SW 1271 (cell line): ENCODE measurements at regions not wholly inside any gene's neighbourhood (a gene's known extent, or its start where the extent isn't known, plus 50 kb on each side); places are given as distances from the start of the nearest gene placed in this dataset.

ENCODE experiments used
- DNase-seq, 2 experiments: peaks; one replicate each; lab custom pipeline; 2025; lab: John Stamatoyannopoulos, UW

- no peak for DNase-seq
Observed at GRCh38 chr13:34750078-34750931, 191.8 kb upstream of the NBEA start.

- DNase-seq, result no peak
Observed at GRCh38 chr13:34751044-34751443, 191.0 kb upstream of the NBEA start.

- no peak for DNase-seq
Observed at GRCh38 chr13:34751492-34751891, 190.6 kb upstream of the NBEA start.

GRCh38 chr13:34752283-34752960 lies 189.6 kb upstream of the NBEA start:
- no peak for DNase-seq

GRCh38 chr13:34756136-34756535 lies 185.9 kb upstream of the NBEA start:
- no peak for DNase-seq

GRCh38 chr13:34756572-34756971 lies 185.5 kb upstream of the NBEA start:
- no peak for DNase-seq

GRCh38 chr13:34757441-34757840 lies 184.6 kb upstream of the NBEA start:
- DNase-seq, result no peak

GRCh38 chr13:34758628-34759027 lies 183.4 kb upstream of the NBEA start:
- DNase-seq, result no peak

GRCh38 chr13:34762312-34762711 lies 179.8 kb upstream of the NBEA start:
- DNase-seq, result no peak

GRCh38 chr13:34764246-34764645 lies 177.8 kb upstream of the NBEA start:
- DNase-seq, result no peak

- DNase-seq, result no peak
Observed at GRCh38 chr13:34765446-34766180, 176.5 kb upstream of the NBEA start.

GRCh38 chr13:34767778-34768177 lies 174.3 kb upstream of the NBEA start:
- no peak for DNase-seq

GRCh38 chr13:34772206-34772605 lies 169.9 kb upstream of the NBEA start:
- DNase-seq, result no peak

- DNase-seq, result no peak
Observed at GRCh38 chr13:34772881-34773280, 169.2 kb upstream of the NBEA start.

GRCh38 chr13:34776390-34776981 lies 165.6 kb upstream of the NBEA start:
- DNase-seq, result no peak

GRCh38 chr13:34777089-34777913 lies 164.8 kb upstream of the NBEA start:
- no peak for DNase-seq

GRCh38 chr13:34777914-34778303 lies 164.2 kb upstream of the NBEA start:
- no peak for DNase-seq

- DNase-seq, result no peak
Observed at GRCh38 chr13:34779171-34779570, 162.9 kb upstream of the NBEA start.

GRCh38 chr13:34793301-34793700 lies 148.8 kb upstream of the NBEA start:
- no peak for DNase-seq

GRCh38 chr13:34803756-34804155 lies 138.3 kb upstream of the NBEA start:
- no peak for DNase-seq

GRCh38 chr13:34805347-34805746 lies 136.7 kb upstream of the NBEA start:
- DNase-seq, result no peak

- no peak for DNase-seq
Observed at GRCh38 chr13:34808649-34809048, 133.4 kb upstream of the NBEA start.
